K562 (cell line): ENCODE measurements at regions not wholly inside any gene's neighbourhood (a gene's known extent, or its start where the extent isn't known, plus 50 kb on each side); places are given as distances from the start of the nearest gene placed in this dataset.

ENCODE experiments used
- ATAC-seq: fragments of 200-7000 bp; cut with Tn5 transposase; 3 replicates; pipeline ENCODE4 v1.9.1; 2020; ENCODE audit warnings: moderate library complexity
- BruUV-seq: library from RNA; stranded (reverse); fragments of 400-500 nt; replicated peaks from 2 replicates; lab custom pipeline; 2021; lab: Mats Ljungman, UMichigan
- CTCF ChIA-PET: fragments of 300-600 bp; formaldehyde crosslinking; extraction: SDS; loops from one replicate; lab custom pipeline; 2021; ENCODE audit warnings: low intra/inter-chr PET ratio; lab: Yijun Ruan, JAX
- POLR2A ChIA-PET: fragments of 300-600, 350-650 bp; sonication (Branson Sonifier 250); formaldehyde crosslinking; extraction: SDS; loops from one replicate; lab custom pipeline; 2021; ENCODE audit warnings: antibody characterized with exemption, inconsistent platforms; lab: Yijun Ruan, JAX
- DNase-seq, 4 experiments: peaks; one replicate each; pipeline versions ENCODE4 v3.0.0 to v3.0.0-alpha.2; 2011 to 2018; ENCODE audit warnings: low spot score in 3 of 4, mixed read lengths in 3 of 4; ENCODE audit errors: extremely low read depth in 1 of 4
- FAIRE-seq: peaks from 2 replicates; lab custom pipeline; 2011; peaks lifted over from hg19 to GRCh38; lab: Jason Lieb, UNC
- H2AFZ ChIP-seq: 2 replicates; pipeline ENCODE4 v1.6.0; 2011; ENCODE audit warnings: low read depth, low read length, control low read depth, inconsistent platforms
- H3K27ac ChIP-seq: fragments of 200-600 bp; 3 replicates; pipeline ENCODE4 v1.8.0; 2011; ENCODE audit warnings: low read depth, mild to moderate bottlenecking, control low read depth, inconsistent platforms, low read length, moderate library complexity, mixed read lengths; ENCODE audit errors: extremely low read depth
- H3K27me3 ChIP-seq, 2 experiments: fragments of 300-600 bp in 1 of 2; 2 replicates in 1 of 2; 3 replicates in 1 of 2; pipeline versions ENCODE4 v1.6.0 to v1.8.0; 2011; ENCODE audit warnings: inconsistent platforms in 2 of 2, low read length in 2 of 2, mild to moderate bottlenecking in 1 of 2, mixed read lengths in 1 of 2, moderate library complexity in 1 of 2; ENCODE audit not compliant: control insufficient read depth in 2 of 2, insufficient read depth in 2 of 2
- H3K36me3 ChIP-seq: fragments of 300-600 bp; 3 replicates; pipeline ENCODE4 v1.8.0; 2011; ENCODE audit warnings: mild to moderate bottlenecking, low read length, inconsistent platforms; ENCODE audit not compliant: control insufficient read depth, insufficient read depth
- H3K4me1 ChIP-seq, 2 experiments: fragments of 200-600 bp in 1 of 2; replicated peaks in 1 of 2; 2 replicates in 1 of 2; 3 replicates in 1 of 2; pipeline versions ENCODE4 v1.5.1 to v1.8.0; 2011; ENCODE audit warnings: inconsistent platforms in 2 of 2, low read length in 2 of 2, mild to moderate bottlenecking in 1 of 2, mixed read lengths in 1 of 2, moderate library complexity in 1 of 2; ENCODE audit not compliant: control insufficient read depth in 2 of 2, insufficient read depth in 2 of 2
- H3K4me2 ChIP-seq: 2 replicates; pipeline ENCODE4 v1.6.1; 2011; ENCODE audit warnings: low read length, control low read depth, inconsistent platforms, mixed read lengths; ENCODE audit not compliant: insufficient read depth
- H3K4me3 ChIP-seq: fragments of 200-600 bp; sonication (generic), shearing (Covaris generic); 2 replicates; pipeline ENCODE4 v1.5.1; 2016; ENCODE audit warnings: control low read depth, inconsistent platforms
- H3K79me2 ChIP-seq: fragments of 200-600 bp; 3 replicates; pipeline ENCODE4 v1.8.0; 2011; ENCODE audit warnings: low read length, inconsistent platforms; ENCODE audit not compliant: control insufficient read depth, insufficient read depth
- H3K9ac ChIP-seq, 2 experiments: 2 replicates each; pipeline versions ENCODE4 v1.6.0 to v1.6.1; 2011; ENCODE audit warnings: low read depth in 2 of 2, low read length in 2 of 2, control low read depth in 1 of 2, inconsistent platforms in 1 of 2, mild to moderate bottlenecking in 1 of 2, mixed read lengths in 1 of 2; ENCODE audit not compliant: insufficient read depth in 1 of 2
- H3K9me1 ChIP-seq: one replicate; pipeline ENCODE4 v1.6.0; 2011; ENCODE audit warnings: inconsistent platforms, mild to moderate bottlenecking, low read length, moderate library complexity; ENCODE audit not compliant: control insufficient read depth, insufficient read depth
- H3K9me3 ChIP-seq: replicated peaks from 2 replicates; pipeline ENCODE4 v1.5.1; 2011; ENCODE audit warnings: low read depth, low read length, inconsistent platforms; ENCODE audit not compliant: control insufficient read depth, insufficient read depth
- H4K20me1 ChIP-seq: replicated peaks from 2 replicates; pipeline ENCODE4 v1.6.1; 2011; ENCODE audit warnings: low read length, inconsistent platforms, mixed read lengths; ENCODE audit not compliant: control insufficient read depth, insufficient read depth
- AFF1 ChIP-seq, 2 experiments: fragments of 450-650 bp; IDR thresholded peaks; 2 replicates each; pipeline ENCODE4 v1.6.1; 2018; ENCODE audit warnings: mild to moderate bottlenecking in 2 of 2, low read depth in 1 of 2; ENCODE audit not compliant: partially characterized antibody in 2 of 2
- ARID2 ChIP-seq: fragments of 450-650 bp; IDR thresholded peaks from 2 replicates; pipeline ENCODE4 v1.6.1; 2017; ENCODE audit warnings: antibody characterized with exemption, mild to moderate bottlenecking
- ARNT ChIP-seq, 2 experiments: fragments of 450-650 bp; IDR thresholded peaks; 2 replicates each; pipeline ENCODE4 v1.6.1; 2016; ENCODE audit warnings: mild to moderate bottlenecking in 1 of 2
- BACH1 ChIP-seq: fragments of 200-800 bp; sonication (Bioruptor generic); IDR thresholded peaks from 2 replicates; pipeline ENCODE4 v1.6.1; 2016; ENCODE audit warnings: missing genetic modification characterization, missing compliant biosample characterization
- FOXA1 ChIP-seq: fragments of 450-650 bp; IDR thresholded peaks from 2 replicates; pipeline ENCODE4 v1.6.1; 2016; ENCODE audit warnings: mild to moderate bottlenecking, borderline replicate concordance
- HMGN3 ChIP-seq: IDR thresholded peaks from 2 replicates; pipeline ENCODE4 v1.6.1; 2011; ENCODE audit warnings: borderline replicate concordance, low read depth, mild to moderate bottlenecking, mixed read lengths, low read length; ENCODE audit not compliant: insufficient read length; ENCODE audit errors: extremely low read depth
- IRF1 ChIP-seq: sonication (generic); formaldehyde crosslinking; IDR thresholded peaks from 2 replicates; pipeline ENCODE4 v1.8.0; 2022; ENCODE audit warnings: missing genetic modification reagents, mild to moderate bottlenecking, borderline replicate concordance
- MXI1 ChIP-seq: IDR thresholded peaks from 2 replicates; pipeline ENCODE4 v1.6.1; 2011; ENCODE audit warnings: low read depth, mild to moderate bottlenecking, improper control_type of control experiment, low read length
- NR4A1 ChIP-seq, 2 experiments: fragments of 250-450 bp in 1 of 2; fragments of 450-650 bp in 1 of 2; sonication (Bioruptor Pico) in 1 of 2; IDR thresholded peaks; 2 replicates each; pipeline versions ENCODE4 v1.4.0 to v1.6.1; 2016 to 2020; ENCODE audit warnings: mild to moderate bottlenecking in 2 of 2, missing compliant biosample characterization in 1 of 2, missing genetic modification characterization in 1 of 2, moderate library complexity in 1 of 2
- SIN3B ChIP-seq: fragments of 450-650 bp; IDR thresholded peaks from 2 replicates; pipeline ENCODE4 v1.6.1; 2017; ENCODE audit warnings: low read depth, mild to moderate bottlenecking, moderate library complexity
- SMAD4 ChIP-seq: fragments of 250-450 bp; sonication (Bioruptor Pico); conservative IDR thresholded peaks from 2 replicates; pipeline ENCODE4 v1.8.0; 2021; ENCODE audit warnings: inconsistent platforms, mild to moderate bottlenecking, moderate library complexity
- ZC3H8 ChIP-seq: fragments of 450-650 bp; IDR thresholded peaks from 2 replicates; pipeline ENCODE4 v1.6.1; 2017
- whole genome bisulfite sequencing: fragments of 100-300 bp; shearing (Covaris generic); methylation state at CpG from one replicate; pipeline ENCODE4 v1.1.6; 2016; ENCODE audit warnings: low coverage, mixed read lengths; ENCODE audit not compliant: insufficient coverage; ENCODE audit errors: missing lambda C conversion rate; 5-methylcytosine and 5-hydroxymethylcytosine counted together
- in situ Hi-C: fragments of 300-500 bp; cut with MboI; formaldehyde crosslinking; loops from 4 replicates; pipeline ENCODE4 v1.15.0; 2018; ENCODE audit warnings: inconsistent platforms, mixed read lengths
- intact Hi-C: fragments of 100-400 bp; cut with micrococcal nuclease; formaldehyde crosslinking; loops from 2 replicates; pipeline ENCODE4 v1.14.2; 2022
- TF ChIP-seq, protein P1 (sequence below): fragments of 450-650 bp; IDR thresholded peaks from 2 replicates; pipeline ENCODE4 v1.6.1; 2016; ENCODE audit warnings: antibody characterized with exemption

- TF ChIP-seq, protein P1, sequence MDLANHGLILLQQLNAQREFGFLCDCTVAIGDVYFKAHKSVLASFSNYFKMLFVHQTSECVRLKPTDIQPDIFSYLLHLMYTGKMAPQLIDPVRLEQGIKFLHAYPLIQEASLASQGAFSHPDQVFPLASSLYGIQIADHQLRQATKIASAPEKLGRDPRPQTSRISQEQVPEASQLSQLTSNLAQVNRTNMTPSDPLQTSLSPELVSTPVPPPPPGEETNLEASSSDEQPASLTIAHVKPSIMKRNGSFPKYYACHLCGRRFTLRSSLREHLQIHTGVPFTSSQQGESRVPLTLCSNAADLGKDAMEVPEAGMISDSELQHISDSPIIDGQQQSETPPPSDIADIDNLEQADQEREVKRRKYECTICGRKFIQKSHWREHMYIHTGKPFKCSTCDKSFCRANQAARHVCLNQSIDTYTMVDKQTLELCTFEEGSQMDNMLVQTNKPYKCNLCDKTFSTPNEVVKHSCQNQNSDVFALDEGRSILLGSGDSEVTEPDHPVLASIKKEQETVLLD = no peak
Measured at GRCh38 chr14:84819528-84819927, 710.4 kb upstream of the FLRT2 start (continued).

DNA sequence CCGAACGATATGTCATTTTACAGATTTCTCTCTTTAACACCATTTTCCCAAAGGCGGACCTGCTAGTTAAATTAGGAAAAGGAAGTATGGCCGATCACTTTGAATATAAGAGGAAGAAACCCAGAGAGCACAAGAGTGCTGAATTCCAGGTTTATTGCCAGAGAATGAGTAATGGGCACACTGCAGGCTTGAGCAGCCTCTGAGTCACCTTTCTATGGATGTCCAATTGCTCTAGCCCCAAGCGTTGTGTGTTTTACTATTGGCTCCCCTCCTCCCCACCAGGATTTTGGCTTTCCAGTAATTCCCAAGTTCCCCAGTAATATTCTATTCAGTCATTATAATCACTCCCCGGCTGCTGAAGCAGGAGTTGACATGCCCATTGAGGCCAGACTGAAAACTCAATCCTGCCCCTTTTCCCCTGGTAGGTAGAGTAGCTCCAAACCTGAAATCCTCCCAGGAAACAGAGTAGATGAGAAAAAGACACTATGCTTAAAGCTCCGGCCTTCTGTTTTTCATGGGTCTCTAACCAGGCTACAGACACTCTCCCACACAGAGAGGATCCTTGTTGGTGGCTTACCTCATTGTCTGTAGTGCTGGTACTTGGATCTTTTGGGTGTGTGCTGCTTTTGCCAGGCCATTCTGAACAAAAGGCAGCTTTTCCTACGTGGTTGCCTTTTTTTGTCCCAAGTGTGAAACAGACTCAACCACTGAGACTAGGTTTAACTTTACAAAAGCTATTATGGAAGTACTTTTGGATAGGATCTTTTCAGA is 704.3 kb upstream of the FLRT2 start:
- Histone ChIP-seq H3K4me3 (no peak overlapping the region), H3K9me3 (no peaks in the 10 kb centered on the region)
- WGBS = 2% methylated on average over 8 of the region's 8 CpGs
- TF ChIP-seq NR4A1 (CRISPR knock-in tag; IDR thresholded peaks at IDR 0.05) (no peak), NR4A1 (tag; IDR thresholded peaks at IDR 0.05) (no peak), AFF1 (IDR thresholded peaks at IDR 0.05; ENCODE audit: low read depth in 1 of 2, partially characterized antibody in 2 of 2) (no peak), IRF1 (CRISPR knock-in tag) (no peak), FOXA1 (no peak), ARID2 (no peak), MXI1 (no peak), ZC3H8 (no peak), SMAD4 (CRISPR knock-in tag) (no peak), HMGN3 (no peak), BACH1 (tag) (no peak), ARNT (IDR thresholded peaks at IDR 0.05) (no peak), SIN3B (no peak)

More for the DNA sequence above, 704.3 kb upstream of the FLRT2 start:
- Histone ChIP-seq H3K4me2 (no peak overlapping the region), H3K27me3 (no peaks in the 10 kb centered on the region), H3K36me3 (no peaks in the 10 kb centered on the region), H2AFZ (no peak overlapping the region), H3K4me1 (no peaks in the 10 kb centered on the region), H3K27ac (no peak overlapping the region), H3K9ac (no peak overlapping the region), H3K9me1 (no peaks in the 10 kb centered on the region), H4K20me1 (no peaks in the 10 kb centered on the region), H3K79me2 (no peaks in the 10 kb centered on the region)
- in situ Hi-C loops (no loop called here), intact Hi-C loops (no loop called here)
- ChIA-PET CTCF (no interaction called here), POLR2A (interaction anchor here (0.7 kb wide), 1 partner anchor 13 kb away, joined by 3 read pairs; no protein-coding TSS in a partner anchor)
- BruUV-seq = no TSS peak
- DNase-seq (no peak), ATAC-seq (no peak), FAIRE-seq (no peak)
